Pancreas (tissue), 10 donors: ENCODE measurements at regions not wholly inside any gene's neighbourhood (a gene's known extent, or its start where the extent isn't known, plus 50 kb on each side); places are given as distances from the start of the nearest gene placed in this dataset.

Experiments used
- ATAC-seq, 4 donors: fragments of 200-7000 bp; cut with Tn5 transposase; one replicate each; pipeline versions ENCODE4 v1.8.0 to v1.9.1; 2020; ENCODE audit warnings: mild to moderate bottlenecking in 4 of 4, moderate library complexity in 4 of 4
- DNase-seq, 6 donors: peaks; one replicate each; pipeline ENCODE4 v3.0.0-alpha.2; 2020
- FAIRE-seq: peaks from 2 replicates; lab custom pipeline; 2012; peaks lifted over from hg19 to GRCh38; lab: Jason Lieb, UNC
- H3K27ac ChIP-seq, 4 donors: fragments of 200-600 bp; sonication (generic); 1 replicate in 3 of 4; 2 replicates in 1 of 4; pipeline versions ENCODE4 v1.5.0 to v1.8.0; 2020
- H3K27me3 ChIP-seq, 4 donors: fragments of 200-600 bp; one replicate each; pipeline ENCODE4 v1.8.0; 2021
- H3K36me3 ChIP-seq, 3 donors: fragments of 200-600 bp; sonication (generic) in 1 of 3; one replicate each; pipeline versions ENCODE4 v1.5.0 to v1.8.0; 2020 to 2021
- H3K4me1 ChIP-seq, 3 donors: fragments of 200-600 bp; one replicate each; pipeline ENCODE4 v1.8.0; 2021
- H3K4me3 ChIP-seq, 4 donors: fragments of 200-600 bp; sonication (generic) in 2 of 4; one replicate each; pipeline versions ENCODE4 v1.5.0 to v1.8.0; 2020 to 2021
- H3K9me3 ChIP-seq, 4 donors: fragments of 200-600 bp; one replicate each; pipeline ENCODE4 v1.8.0; 2021
- WGBS, 2 donors: extraction: QIAGEN DNeasy Blood & Tissue Kit; methylation state at CpG; one replicate each; pipeline ENCODE4 v1.1.7; 2013; 5-methylcytosine and 5-hydroxymethylcytosine counted together
- intact Hi-C, 3 donors: fragments of 100-400 bp; cut with DNase I; formaldehyde crosslinking; loops; one replicate each; pipeline versions ENCODE4 v1.11.1 to v1.14.2; 2022
- TF ChIP-seq, protein P1 (sequence below), 4 donors: fragments of 200-600 bp; sonication (generic) in 3 of 4; IDR thresholded peaks; one replicate each; pipeline versions ENCODE4 v1.5.0 to v1.8.0; 2021; ENCODE audit warnings: antibody characterized with exemption in 4 of 4
- donor health status: healthy with polysubstance abuse.
- donor health status: DM: no; HTN: no; CAD: no; lungs with moderate emphysema.
- donor health status: DM: no; HTN: no; CAD: no.
- donor health status: control.
- donor health status: control.
- donor health status: Bipolar disorder and iron deficiency.
- donor health status: DM: yes; HTN: yes; CAD: no.
- donor health status: DM: no; HTN: no; CAD: no.
- donor health status: DM: no; HTN: no; CAD: no.
- donor health status: DM: yes; HTN: yes; CAD: no.

GRCh38 chr20:53832499-53832898 is 237.9 kb downstream of the BCAS1 start:
- ATAC-seq (no peak), DNase-seq (no peak), FAIRE-seq (no peak)
- 96 to 99% methylated on average over 7 of the region's 7 CpGs for WGBS, 2 donors
- no peaks in the 10 kb centered on the region for H3K36me3 ChIP-seq
- intact Hi-C loops = no loop called here
- peaks cover 10 to 24% (median 22%) of the 10 kb centered on the region in 3 donors for H3K4me1 ChIP-seq
- H3K27ac ChIP-seq = no peak overlapping the region
- H3K4me3 ChIP-seq = no peak overlapping the region
- H3K27me3 ChIP-seq = no peaks in the 10 kb centered on the region
- H3K9me3 ChIP-seq = no peaks in the 10 kb centered on the region
- TF ChIP-seq, protein P1, sequence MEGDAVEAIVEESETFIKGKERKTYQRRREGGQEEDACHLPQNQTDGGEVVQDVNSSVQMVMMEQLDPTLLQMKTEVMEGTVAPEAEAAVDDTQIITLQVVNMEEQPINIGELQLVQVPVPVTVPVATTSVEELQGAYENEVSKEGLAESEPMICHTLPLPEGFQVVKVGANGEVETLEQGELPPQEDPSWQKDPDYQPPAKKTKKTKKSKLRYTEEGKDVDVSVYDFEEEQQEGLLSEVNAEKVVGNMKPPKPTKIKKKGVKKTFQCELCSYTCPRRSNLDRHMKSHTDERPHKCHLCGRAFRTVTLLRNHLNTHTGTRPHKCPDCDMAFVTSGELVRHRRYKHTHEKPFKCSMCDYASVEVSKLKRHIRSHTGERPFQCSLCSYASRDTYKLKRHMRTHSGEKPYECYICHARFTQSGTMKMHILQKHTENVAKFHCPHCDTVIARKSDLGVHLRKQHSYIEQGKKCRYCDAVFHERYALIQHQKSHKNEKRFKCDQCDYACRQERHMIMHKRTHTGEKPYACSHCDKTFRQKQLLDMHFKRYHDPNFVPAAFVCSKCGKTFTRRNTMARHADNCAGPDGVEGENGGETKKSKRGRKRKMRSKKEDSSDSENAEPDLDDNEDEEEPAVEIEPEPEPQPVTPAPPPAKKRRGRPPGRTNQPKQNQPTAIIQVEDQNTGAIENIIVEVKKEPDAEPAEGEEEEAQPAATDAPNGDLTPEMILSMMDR (IDR thresholded peaks at IDR 0.05) = no peak

- no peak for ATAC-seq
- Histone ChIP-seq H3K9me3 (no peaks in the 10 kb centered on the region), H3K4me1 (peaks cover 10 to 30% (median 27%) of the 10 kb centered on the region in 3 donors), H3K27ac (no peak overlapping the region), H3K4me3 (no peak overlapping the region), H3K36me3 (no peaks in the 10 kb centered on the region), H3K27me3 (no peaks in the 10 kb centered on the region)
- DNase-seq = no peak
- intact Hi-C loops = no loop called here
- FAIRE-seq = no peak
- WGBS, 2 donors = 92 to 97% methylated on average over 3 of the region's 3 CpGs
- TF ChIP-seq, protein P1 (IDR thresholded peaks at IDR 0.05) = no peak
Measured at GRCh38 chr20:53831812-53832211, 238.2 kb upstream of the ZNF217 start.

- Histone ChIP-seq H3K4me3 (no peak overlapping the region), H3K27ac (no peak overlapping the region)
- intact Hi-C loops = no loop called here
Measured at GRCh38 chr20:53831228-53831627, 237.6 kb upstream of the ZNF217 start.

DNA sequence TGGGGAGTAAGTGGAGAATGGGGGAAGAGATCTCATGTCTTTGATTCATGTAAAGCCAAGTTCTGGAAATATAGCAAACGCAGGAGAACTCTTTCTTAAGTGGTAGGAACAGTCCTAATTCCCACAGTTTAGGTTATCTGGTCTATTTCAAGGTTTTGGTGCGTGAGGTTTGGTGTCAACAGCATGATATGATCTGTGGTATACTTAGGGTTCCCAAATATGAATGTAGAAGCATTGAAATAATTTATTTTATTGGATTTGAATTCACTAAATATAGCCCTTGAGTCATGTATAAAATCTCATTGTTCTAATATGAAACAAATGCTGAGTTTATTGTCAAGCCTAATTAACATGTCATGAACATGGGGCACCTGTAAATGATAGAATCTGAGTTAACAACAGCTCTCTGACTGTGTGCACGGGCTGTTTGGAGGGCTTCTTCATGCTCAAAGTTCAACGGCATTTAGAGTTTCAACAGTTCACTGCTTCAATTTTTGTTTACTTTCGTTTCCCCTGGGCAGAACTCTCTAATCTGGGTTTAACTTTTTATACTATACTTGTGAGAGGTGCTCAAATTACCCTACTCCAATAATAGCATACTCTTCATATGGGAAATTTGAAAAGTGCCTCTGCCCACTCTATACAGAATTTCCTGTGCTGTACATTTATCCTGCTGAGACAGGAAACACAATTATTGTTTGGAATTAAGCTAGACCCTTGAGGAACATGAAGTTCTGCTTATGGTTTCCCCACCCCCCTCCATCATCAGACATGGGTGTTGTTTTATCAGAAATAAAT is 236.3 kb upstream of the ZNF217 start:
- FAIRE-seq = no peak
- Histone ChIP-seq H3K36me3 (no peaks in the 10 kb centered on the region), H3K4me3 (peak overlapping the region in 2 of 4 donors; percentile 0 to 24), H3K4me1 (peaks cover 10 to 30% (median 30%) of the 10 kb centered on the region in 3 donors), H3K27ac (peak overlapping the region in 3 of 4 donors; percentile 12 to 73 (median 67)), H3K27me3 (no peaks in the 10 kb centered on the region), H3K9me3 (no peaks in the 10 kb centered on the region)
- ATAC-seq = peak; percentile 18 to 57 (median 42)
- no peak for DNase-seq
- intact Hi-C loops = no loop called here
- WGBS, 2 donors = 18 to 19% methylated on average over 5 of the region's 5 CpGs
- TF ChIP-seq, protein P1 (IDR thresholded peaks at IDR 0.05) = no peak

More at GRCh38 chr20:53831228-53831627, 237.6 kb upstream of the ZNF217 start:
- H3K4me1 ChIP-seq = peaks cover 10 to 30% (median 30%) of the 10 kb centered on the region in 3 donors
- H3K27me3 ChIP-seq = no peaks in the 10 kb centered on the region
- ATAC-seq = no peak
- TF ChIP-seq, protein P1 (IDR thresholded peaks at IDR 0.05) = no peak
- no peaks in the 10 kb centered on the region for H3K9me3 ChIP-seq
- no peak for DNase-seq
- WGBS, 2 donors = 97 to 98% methylated on average over 5 of the region's 5 CpGs
- no peaks in the 10 kb centered on the region for H3K36me3 ChIP-seq
- FAIRE-seq = no peak

GRCh38 chr20:53829255-53829723 is 235.7 kb upstream of the ZNF217 start:
- Histone ChIP-seq H3K4me1 (peaks cover 10 to 30% (median 30%) of the 10 kb centered on the region in 3 donors), H3K36me3 (no peaks in the 10 kb centered on the region), H3K27me3 (no peaks in the 10 kb centered on the region), H3K27ac (peak overlapping the region in 3 of 4 donors; percentile 12 to 73 (median 67)), H3K4me3 (peak overlapping the region in 2 of 4 donors; percentile 0 to 24), H3K9me3 (no peaks in the 10 kb centered on the region)
- WGBS, 2 donors = 36 to 44% methylated on average over 8 of the region's 8 CpGs
- peak; percentile 47 to 81 (median 56) for ATAC-seq
- TF ChIP-seq, protein P1 (IDR thresholded peaks at IDR 0.05) = no peak
- intact Hi-C loops = no loop called here
- no peak for DNase-seq
- FAIRE-seq = no peak
